Lower leg skin (tissue), 3 donors: ENCODE measurements at regions not wholly inside any gene's neighbourhood (a gene's known extent, or its start where the extent isn't known, plus 50 kb on each side); places are given as distances from the start of the nearest gene placed in this dataset.

Source experiments
- CTCF ChIP-seq, 3 donors: fragments of 450-650 bp; IDR thresholded peaks; one replicate each; pipeline ENCODE4 v1.5.1; 2016; ENCODE audit warnings: antibody characterized with exemption in 3 of 3, mild to moderate bottlenecking in 3 of 3, moderate library complexity in 2 of 3
- POLR2A ChIP-seq, 2 donors: fragments of 450-650 bp; IDR thresholded peaks; one replicate each; pipeline ENCODE4 v1.6.1; 2016 to 2017; ENCODE audit warnings: antibody characterized with exemption in 2 of 2, mild to moderate bottlenecking in 1 of 2, moderate library complexity in 1 of 2

- no peak for TF ChIP-seq CTCF (IDR thresholded peaks at IDR 0.05)
- no peak for TF ChIP-seq POLR2A (IDR thresholded peaks at IDR 0.05)
These were observed 226.3 kb downstream of the FGF13 start for GRCh38 chrX:138485224-138485623.
